GM19395 (cell line): ENCODE measurements at regions not wholly inside any gene's neighbourhood (a gene's known extent, or its start where the extent isn't known, plus 50 kb on each side); places are given as distances from the start of the nearest gene placed in this dataset.

Experiments
- ATAC-seq: cut with Tn5 transposase; IDR thresholded peaks from one replicate; pipeline ENCODE4 v1.9.1; 2021; ENCODE audit warnings: mild to moderate bottlenecking, moderate library complexity; ENCODE audit not compliant: unreplicated experiment

GRCh38 chr5:110064603-110065268, 375.0 kb downstream of the MAN2A1 start:
- ATAC-seq, result no peak

- ATAC-seq, result no peak
These were observed 381.1 kb downstream of the MAN2A1 start for GRCh38 chr5:110070836-110071235.

- ATAC-seq, result no peak
These were observed 382.9 kb downstream of the MAN2A1 start for GRCh38 chr5:110072651-110073050.

GRCh38 chr5:110073534-110073933, 383.8 kb downstream of the MAN2A1 start:
- ATAC-seq, result no peak

GRCh38 chr5:110075656-110076055, 385.9 kb downstream of the MAN2A1 start:
- no peak for ATAC-seq

- ATAC-seq, result no peak
These were observed 387.4 kb downstream of the MAN2A1 start for GRCh38 chr5:110077147-110077546.

- ATAC-seq, result no peak
These were observed 392.5 kb downstream of the MAN2A1 start for GRCh38 chr5:110082194-110082593.

- ATAC-seq, result no peak
These were observed 393.1 kb downstream of the MAN2A1 start for GRCh38 chr5:110082863-110083262.

- no peak for ATAC-seq
These were observed 396.1 kb downstream of the MAN2A1 start for GRCh38 chr5:110085826-110086225.

- no peak for ATAC-seq
These were observed 397.1 kb downstream of the MAN2A1 start for GRCh38 chr5:110086658-110087388.

GRCh38 chr5:110087829-110088228, 398.1 kb downstream of the MAN2A1 start:
- no peak for ATAC-seq

- no peak for ATAC-seq
These were observed 399.1 kb downstream of the MAN2A1 start for GRCh38 chr5:110088676-110089436.

GRCh38 chr5:110092955-110093785, 403.4 kb downstream of the MAN2A1 start:
- no peak for ATAC-seq

GRCh38 chr5:110094109-110094508, 404.4 kb downstream of the MAN2A1 start:
- ATAC-seq, result no peak

GRCh38 chr5:110094548-110094947, 404.8 kb downstream of the MAN2A1 start:
- no peak for ATAC-seq

- ATAC-seq, result no peak
These were observed 406.7 kb downstream of the MAN2A1 start for GRCh38 chr5:110096419-110096818.

- no peak for ATAC-seq
These were observed 409.8 kb downstream of the MAN2A1 start for GRCh38 chr5:110099572-110099971.

GRCh38 chr5:110103081-110103480, 413.4 kb downstream of the MAN2A1 start:
- no peak for ATAC-seq

GRCh38 chr5:110104060-110104725, 414.5 kb downstream of the MAN2A1 start:
- no peak for ATAC-seq
